ENCODE measurements at regions not wholly inside any gene's neighbourhood (a gene's known extent, or its start where the extent isn't known, plus 50 kb on each side); places are given as distances from the start of the nearest gene placed in this dataset.

DNA sequence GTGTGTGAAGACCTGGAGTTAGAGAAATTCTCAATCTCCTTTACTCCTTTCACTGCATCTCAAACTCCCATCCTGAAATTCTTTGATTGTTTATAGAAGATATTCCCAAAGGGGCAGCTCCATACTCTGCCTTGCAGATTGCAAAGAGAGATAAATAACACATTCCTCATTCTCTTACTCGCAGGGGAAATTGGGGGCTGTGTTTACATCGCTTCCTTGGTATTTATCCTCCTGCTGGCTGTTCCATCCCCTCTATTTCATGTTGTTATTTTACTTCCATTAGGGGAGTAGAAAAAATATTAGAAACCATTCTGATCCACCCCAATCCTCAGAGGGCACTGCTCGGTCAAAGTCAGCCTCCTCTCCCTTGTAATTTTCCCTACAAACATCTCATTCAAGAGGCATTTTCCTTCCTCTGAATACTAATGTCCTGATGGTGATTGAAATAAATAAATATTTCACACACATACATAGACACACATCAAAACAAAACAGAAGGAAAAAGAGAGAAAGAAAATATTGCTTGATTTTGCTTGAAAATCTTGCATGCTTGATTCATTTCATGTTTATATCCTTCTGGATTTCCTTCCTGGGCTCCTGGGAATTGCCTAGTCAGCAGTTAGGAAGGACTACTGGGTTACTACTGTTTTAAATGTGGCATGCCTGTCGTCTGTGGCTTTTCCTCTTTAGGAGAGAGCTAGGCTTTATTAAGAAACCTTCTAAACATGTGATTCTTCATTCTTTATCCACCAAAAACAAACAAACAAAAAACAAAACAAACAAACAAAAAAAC, 420.1 kb upstream of the PAPPA start:
- Histone ChIP-seq H3K4me3 (ENCODE audit: low read depth in 1 of 2, low read length in 2 of 2) (no peak overlapping the region), H3K27me3 (ENCODE audit: control insufficient read depth in 1 of 2, insufficient read depth in 2 of 2, low read length in 2 of 2) (no peaks in the 10 kb centered on the region), H3K27ac (ENCODE audit: low read depth, low read length) (no peak overlapping the region), H3K36me3 (ENCODE audit: insufficient read depth, low read length) (no peaks in the 10 kb centered on the region), H3K9ac (ENCODE audit: low read length) (no peak overlapping the region), H3K4me1 (ENCODE audit: insufficient read depth, low read length) (no peaks in the 10 kb centered on the region), H3K9me3 (ENCODE audit: low read length) (no peaks in the 10 kb centered on the region)

DNA sequence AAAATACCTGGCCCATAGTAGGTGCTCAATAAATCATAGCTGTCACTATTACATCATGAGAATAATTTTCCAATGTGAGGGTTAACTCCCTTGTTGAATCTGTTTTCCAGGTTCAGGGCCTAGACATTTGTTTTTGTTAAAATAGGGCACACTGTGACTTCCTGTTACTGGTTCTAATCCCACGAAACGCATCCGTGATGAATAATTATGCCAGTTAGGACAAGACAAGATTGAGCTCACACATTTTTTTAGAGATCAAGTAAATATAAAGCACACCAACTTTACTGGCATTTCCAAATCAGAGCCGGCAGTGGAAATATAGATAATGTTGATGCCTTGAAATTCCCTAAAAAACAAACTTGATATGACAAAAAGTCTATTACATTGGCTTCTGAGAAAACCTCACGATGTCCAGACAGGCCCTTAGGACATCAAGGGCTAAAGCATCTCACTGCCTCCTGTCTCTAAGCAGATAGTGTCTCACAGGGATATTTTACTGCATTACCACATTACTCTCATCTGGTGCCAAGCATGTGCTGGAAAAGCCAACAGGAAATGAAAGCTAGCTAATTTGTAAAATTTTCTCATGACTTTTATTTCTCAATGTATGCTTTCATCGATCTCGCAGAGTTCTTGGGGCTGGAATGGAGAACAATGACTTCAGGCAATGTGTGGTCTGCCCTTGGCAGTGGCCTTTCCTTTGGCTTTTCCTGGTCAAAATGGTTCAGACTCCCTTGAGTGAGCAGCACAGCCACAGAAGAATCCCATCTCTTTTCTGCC, 414.3 kb upstream of the PAPPA start:
- H3K36me3 ChIP-seq (ENCODE audit: insufficient read depth, low read length), result no peaks in the 10 kb centered on the region

DNA sequence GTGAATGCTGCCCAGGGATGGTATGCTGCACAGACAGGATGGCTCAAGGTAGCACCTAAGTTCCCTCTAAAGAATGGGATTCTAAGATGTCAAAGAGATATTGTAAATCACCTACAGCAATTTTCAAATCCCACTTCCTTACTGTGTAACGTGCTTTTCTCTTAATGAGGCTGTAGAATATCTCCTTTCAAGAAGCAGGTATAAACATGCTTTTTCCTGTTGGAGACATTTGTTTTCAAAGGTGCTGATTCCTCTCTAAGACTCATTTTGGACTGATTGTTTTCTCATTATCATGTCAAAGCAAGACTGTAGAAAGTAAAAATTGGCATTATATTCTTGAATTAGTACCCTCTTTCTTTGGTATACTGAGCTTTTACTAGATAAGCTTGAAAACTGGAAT, 412.6 kb upstream of the PAPPA start:
- no peak overlapping the region for H3K27ac ChIP-seq (ENCODE audit: low read depth, low read length)
- no peaks in the 10 kb centered on the region for H3K4me1 ChIP-seq (ENCODE audit: insufficient read depth, low read length)
- no peak overlapping the region for H3K9ac ChIP-seq (ENCODE audit: low read length)
- H3K36me3 ChIP-seq (ENCODE audit: insufficient read depth, low read length), result no peaks in the 10 kb centered on the region
- no peaks in the 10 kb centered on the region for H3K27me3 ChIP-seq (ENCODE audit: control insufficient read depth in 1 of 2, insufficient read depth in 2 of 2, low read length in 2 of 2)
- no peak overlapping the region for H3K4me3 ChIP-seq (ENCODE audit: low read depth in 1 of 2, low read length in 2 of 2)
- H3K9me3 ChIP-seq (ENCODE audit: low read length), result no peaks in the 10 kb centered on the region

More for the DNA sequence above, 414.3 kb upstream of the PAPPA start:
- Histone ChIP-seq H3K4me3 (ENCODE audit: low read depth in 1 of 2, low read length in 2 of 2) (no peak overlapping the region), H3K27ac (ENCODE audit: low read depth, low read length) (no peak overlapping the region), H3K27me3 (ENCODE audit: control insufficient read depth in 1 of 2, insufficient read depth in 2 of 2, low read length in 2 of 2) (no peaks in the 10 kb centered on the region), H3K9ac (ENCODE audit: low read length) (no peak overlapping the region), H3K4me1 (ENCODE audit: insufficient read depth, low read length) (no peaks in the 10 kb centered on the region), H3K9me3 (ENCODE audit: low read length) (no peaks in the 10 kb centered on the region)

DNA sequence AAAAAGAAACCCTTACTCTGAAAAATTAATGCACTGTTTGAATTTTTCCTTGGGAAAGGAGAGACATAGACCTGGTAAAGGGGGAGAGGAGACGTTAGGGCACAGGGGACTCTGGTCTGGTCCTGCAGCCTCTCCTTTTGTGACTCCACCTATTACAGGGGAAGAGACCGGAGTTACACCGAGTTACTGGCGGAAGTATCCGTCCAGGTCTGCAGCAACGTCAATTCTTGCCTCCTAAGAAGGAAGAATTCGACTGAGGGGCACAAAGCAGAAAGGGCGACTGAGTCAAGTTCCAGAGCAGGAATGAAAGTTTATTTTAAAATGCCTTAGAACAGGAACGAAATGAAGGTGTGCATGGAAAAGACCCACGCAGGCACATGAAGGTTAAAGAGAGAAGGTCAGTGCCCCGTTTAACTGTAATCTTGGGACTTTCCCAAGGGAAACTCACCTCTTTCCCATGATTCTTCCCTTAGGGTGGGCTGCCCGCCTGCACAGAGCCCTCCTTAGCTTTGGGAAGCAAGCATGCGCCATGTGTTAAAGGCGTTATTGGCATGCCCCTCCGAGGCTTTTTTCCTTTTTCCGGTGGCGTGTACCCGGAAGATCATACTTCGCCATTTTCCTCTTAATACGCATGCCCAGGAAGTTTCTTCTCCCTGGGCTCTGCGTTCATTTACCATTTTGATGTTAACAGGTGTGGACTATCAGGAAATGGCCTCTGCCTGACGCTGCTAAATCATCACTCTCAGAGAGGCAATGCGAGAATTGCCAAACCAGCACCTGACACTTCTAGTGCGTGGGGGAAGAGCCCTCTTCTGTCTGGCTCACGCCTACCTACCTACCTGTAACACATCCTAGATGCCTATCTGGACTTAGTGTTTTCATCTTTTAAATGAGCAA, 409.6 kb upstream of the PAPPA start:
- Histone ChIP-seq H3K4me3 (ENCODE audit: low read depth in 1 of 2, low read length in 2 of 2) (no peak overlapping the region), H3K9ac (ENCODE audit: low read length) (no peak overlapping the region), H3K4me1 (ENCODE audit: insufficient read depth, low read length) (no peaks in the 10 kb centered on the region), H3K36me3 (ENCODE audit: insufficient read depth, low read length) (no peaks in the 10 kb centered on the region), H3K9me3 (ENCODE audit: low read length) (no peaks in the 10 kb centered on the region), H3K27ac (ENCODE audit: low read depth, low read length) (no peak overlapping the region), H3K27me3 (ENCODE audit: control insufficient read depth in 1 of 2, insufficient read depth in 2 of 2, low read length in 2 of 2) (no peaks in the 10 kb centered on the region)

DNA sequence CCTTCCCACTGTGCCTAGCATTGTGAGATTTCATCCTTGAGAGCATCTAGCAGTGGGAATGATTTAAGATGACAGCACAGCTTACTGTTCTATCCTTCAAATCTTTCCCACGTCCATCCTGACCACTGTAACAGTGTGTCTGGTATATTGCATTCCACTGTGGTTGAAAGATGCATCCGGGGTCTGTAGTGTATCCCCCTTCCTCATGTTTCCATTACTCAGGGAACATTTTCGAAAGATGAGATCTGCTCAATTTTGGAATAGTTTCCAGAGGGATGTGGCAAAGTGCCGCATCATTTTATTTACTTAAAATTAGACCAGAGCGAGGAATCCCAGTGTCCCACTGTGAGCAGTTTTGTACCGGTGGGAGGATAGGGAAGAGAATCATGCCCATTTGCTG, 407.1 kb upstream of the PAPPA start:
- Histone ChIP-seq H3K9me3 (ENCODE audit: low read length) (no peaks in the 10 kb centered on the region), H3K4me1 (ENCODE audit: insufficient read depth, low read length) (no peaks in the 10 kb centered on the region), H3K9ac (ENCODE audit: low read length) (no peak overlapping the region), H3K27me3 (ENCODE audit: control insufficient read depth in 1 of 2, insufficient read depth in 2 of 2, low read length in 2 of 2) (no peaks in the 10 kb centered on the region), H3K36me3 (ENCODE audit: insufficient read depth, low read length) (no peaks in the 10 kb centered on the region), H3K4me3 (ENCODE audit: low read depth in 1 of 2, low read length in 2 of 2) (no peak overlapping the region), H3K27ac (ENCODE audit: low read depth, low read length) (no peak overlapping the region)

DNA sequence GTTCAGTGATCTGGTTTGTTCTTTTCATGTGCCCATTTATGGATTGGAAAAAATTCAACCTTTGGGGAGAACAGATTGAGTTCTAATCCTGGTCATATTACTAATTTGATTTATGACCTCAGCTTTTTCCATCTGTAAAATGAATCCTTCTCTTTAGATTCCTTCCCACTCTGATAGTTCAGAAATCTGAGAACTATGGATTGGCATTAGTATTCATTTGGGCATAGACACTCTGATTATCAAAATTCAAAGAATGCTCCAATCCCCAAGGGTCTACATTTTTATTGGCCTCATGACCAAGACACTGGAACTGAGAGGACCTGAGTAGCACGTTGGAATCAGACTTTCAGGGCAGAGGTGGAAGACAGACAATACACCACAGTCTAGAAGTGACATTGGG, 405.9 kb upstream of the PAPPA start:
- Histone ChIP-seq H3K4me1 (ENCODE audit: insufficient read depth, low read length) (no peaks in the 10 kb centered on the region), H3K27me3 (ENCODE audit: control insufficient read depth in 1 of 2, insufficient read depth in 2 of 2, low read length in 2 of 2) (no peaks in the 10 kb centered on the region), H3K36me3 (ENCODE audit: insufficient read depth, low read length) (no peaks in the 10 kb centered on the region), H3K27ac (ENCODE audit: low read depth, low read length) (no peak overlapping the region), H3K4me3 (ENCODE audit: low read depth in 1 of 2, low read length in 2 of 2) (no peak overlapping the region), H3K9ac (ENCODE audit: low read length) (no peak overlapping the region), H3K9me3 (ENCODE audit: low read length) (no peaks in the 10 kb centered on the region)

DNA sequence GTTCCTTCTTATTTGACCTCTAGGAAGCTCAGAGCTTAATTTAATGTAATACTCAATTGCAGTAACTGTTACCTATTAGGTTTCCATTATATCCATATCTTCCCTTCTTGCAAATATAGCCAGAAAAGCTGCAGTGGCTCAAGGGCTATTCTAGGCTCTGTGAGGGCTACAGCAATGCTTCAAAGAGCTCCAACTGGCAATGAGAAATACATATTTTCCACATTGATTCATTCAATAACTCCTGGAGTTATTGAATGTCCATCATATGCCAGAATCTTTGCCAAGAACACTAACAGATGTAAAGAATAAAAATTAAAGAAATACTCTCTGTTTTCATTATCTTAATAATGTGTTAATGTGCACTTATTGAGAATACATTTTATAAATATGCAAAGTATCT, 396.9 kb upstream of the PAPPA start:
- Histone ChIP-seq H3K27me3 (ENCODE audit: control insufficient read depth in 1 of 2, insufficient read depth in 2 of 2, low read length in 2 of 2) (no peaks in the 10 kb centered on the region), H3K36me3 (ENCODE audit: insufficient read depth, low read length) (no peaks in the 10 kb centered on the region), H3K4me3 (ENCODE audit: low read depth in 1 of 2, low read length in 2 of 2) (no peak overlapping the region), H3K9me3 (ENCODE audit: low read length) (no peaks in the 10 kb centered on the region), H3K27ac (ENCODE audit: low read depth, low read length) (no peak overlapping the region), H3K4me1 (ENCODE audit: insufficient read depth, low read length) (no peaks in the 10 kb centered on the region), H3K9ac (ENCODE audit: low read length) (no peak overlapping the region)

DNA sequence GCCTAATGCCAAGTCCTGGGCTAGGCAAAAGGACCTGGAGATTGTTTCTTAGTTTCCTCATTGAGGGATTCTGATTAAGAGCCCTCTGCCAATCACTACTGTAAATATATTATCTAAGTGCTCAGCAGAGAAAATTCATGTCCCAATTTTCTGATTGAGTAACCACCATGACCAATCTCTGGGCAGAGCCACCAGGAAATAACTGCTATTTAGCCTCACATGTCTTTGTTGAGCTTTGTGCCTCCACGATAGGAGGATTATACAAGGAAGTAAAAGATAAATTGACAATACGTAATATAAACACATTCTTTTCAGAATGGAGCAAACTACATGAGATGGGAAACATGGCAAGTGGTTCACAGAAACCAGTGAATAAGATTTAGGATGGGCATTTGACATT, 396.1 kb upstream of the PAPPA start:
- Histone ChIP-seq H3K27ac (ENCODE audit: low read depth, low read length) (no peak overlapping the region), H3K9ac (ENCODE audit: low read length) (no peak overlapping the region), H3K4me3 (ENCODE audit: low read depth in 1 of 2, low read length in 2 of 2) (no peak overlapping the region), H3K36me3 (ENCODE audit: insufficient read depth, low read length) (no peaks in the 10 kb centered on the region), H3K27me3 (ENCODE audit: control insufficient read depth in 1 of 2, insufficient read depth in 2 of 2, low read length in 2 of 2) (no peaks in the 10 kb centered on the region), H3K9me3 (ENCODE audit: low read length) (no peaks in the 10 kb centered on the region), H3K4me1 (ENCODE audit: insufficient read depth, low read length) (no peaks in the 10 kb centered on the region)

DNA sequence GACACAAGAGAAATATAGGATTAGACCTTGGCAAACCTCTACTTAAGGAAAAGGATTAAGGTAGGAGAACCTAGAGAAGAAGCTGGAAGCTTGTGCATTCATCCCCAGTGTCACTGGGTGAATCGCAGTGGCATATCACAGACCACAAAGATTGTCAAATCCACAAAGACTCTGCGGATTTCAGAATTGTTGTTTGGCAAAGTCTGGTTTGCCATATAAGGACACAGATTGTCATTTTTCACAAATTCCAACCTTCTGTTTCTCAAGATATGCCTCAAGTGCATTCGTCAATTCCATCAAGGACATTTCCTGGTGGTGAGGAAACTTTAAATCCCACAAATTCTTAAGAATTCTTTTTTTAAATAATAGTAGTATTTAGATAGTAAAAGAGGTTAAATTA, 395.1 kb upstream of the PAPPA start:
- H3K27me3 ChIP-seq (ENCODE audit: control insufficient read depth in 1 of 2, insufficient read depth in 2 of 2, low read length in 2 of 2), result no peaks in the 10 kb centered on the region
- H3K27ac ChIP-seq (ENCODE audit: low read depth, low read length), result no peak overlapping the region
- no peaks in the 10 kb centered on the region for H3K36me3 ChIP-seq (ENCODE audit: insufficient read depth, low read length)
- H3K4me1 ChIP-seq (ENCODE audit: insufficient read depth, low read length), result no peaks in the 10 kb centered on the region
- H3K9ac ChIP-seq (ENCODE audit: low read length), result no peak overlapping the region
- no peaks in the 10 kb centered on the region for H3K9me3 ChIP-seq (ENCODE audit: low read length)
- H3K4me3 ChIP-seq (ENCODE audit: low read depth in 1 of 2, low read length in 2 of 2), result no peak overlapping the region

DNA sequence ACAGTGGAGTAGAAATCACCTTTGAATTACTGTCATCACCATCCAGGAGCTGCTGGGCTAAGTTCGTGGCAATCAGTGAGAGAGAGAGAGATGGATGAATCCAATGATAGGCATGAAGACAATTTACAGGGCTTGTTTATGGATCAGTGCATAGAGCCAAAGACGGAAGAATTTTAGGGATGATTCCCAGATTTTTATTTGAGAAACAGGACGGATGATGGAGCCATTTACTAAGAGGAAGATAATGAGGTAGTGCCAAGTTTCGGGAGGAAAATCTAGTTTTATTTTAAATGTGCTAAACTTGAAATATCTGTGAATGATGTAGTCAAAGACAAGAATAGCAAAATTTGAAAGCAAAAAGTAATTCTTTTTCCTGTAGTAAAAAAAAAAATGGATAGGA, 394.2 kb upstream of the PAPPA start:
- H3K27ac ChIP-seq (ENCODE audit: low read depth, low read length), result no peak overlapping the region
- no peaks in the 10 kb centered on the region for H3K36me3 ChIP-seq (ENCODE audit: insufficient read depth, low read length)
- H3K9ac ChIP-seq (ENCODE audit: low read length), result no peak overlapping the region
- H3K27me3 ChIP-seq (ENCODE audit: control insufficient read depth in 1 of 2, insufficient read depth in 2 of 2, low read length in 2 of 2), result no peaks in the 10 kb centered on the region
- H3K4me1 ChIP-seq (ENCODE audit: insufficient read depth, low read length), result no peaks in the 10 kb centered on the region
- H3K9me3 ChIP-seq (ENCODE audit: low read length), result no peaks in the 10 kb centered on the region
- no peak overlapping the region for H3K4me3 ChIP-seq (ENCODE audit: low read depth in 1 of 2, low read length in 2 of 2)

DNA sequence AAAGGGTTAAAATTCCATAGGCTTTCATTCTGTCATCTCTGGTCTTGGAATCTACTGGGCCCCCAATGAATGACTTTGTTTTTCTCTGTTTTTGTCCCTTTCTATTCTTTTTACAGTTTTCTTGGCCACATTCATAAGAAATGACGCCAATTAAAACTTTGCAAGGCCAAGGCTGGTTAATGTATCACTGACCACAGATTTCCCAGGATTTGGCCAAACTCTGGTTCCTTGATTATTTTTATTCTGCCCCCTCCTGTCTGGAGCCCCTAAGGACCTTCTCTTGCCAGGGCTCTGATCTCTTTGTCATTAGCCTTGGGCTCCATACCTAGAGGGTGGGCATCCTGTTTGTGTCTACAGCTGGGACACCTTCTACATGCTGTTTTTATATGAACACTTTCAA, 388.9 kb upstream of the PAPPA start:
- Histone ChIP-seq H3K9me3 (ENCODE audit: low read length) (no peaks in the 10 kb centered on the region), H3K9ac (ENCODE audit: low read length) (no peak overlapping the region), H3K27me3 (ENCODE audit: control insufficient read depth in 1 of 2, insufficient read depth in 2 of 2, low read length in 2 of 2) (no peaks in the 10 kb centered on the region), H3K36me3 (ENCODE audit: insufficient read depth, low read length) (no peaks in the 10 kb centered on the region), H3K4me3 (ENCODE audit: low read depth in 1 of 2, low read length in 2 of 2) (no peak overlapping the region), H3K4me1 (ENCODE audit: insufficient read depth, low read length) (no peaks in the 10 kb centered on the region), H3K27ac (ENCODE audit: low read depth, low read length) (no peak overlapping the region)

All from muscle layer of colon (tissue), 2 donors.